NCI-H524 treated with DMSO at 0.1 percent for 48 hours (cell line): ENCODE measurements at regions not wholly inside any gene's neighbourhood (a gene's known extent, or its start where the extent isn't known, plus 50 kb on each side); places are given as distances from the start of the nearest gene placed in this dataset.
"Not testable (repeated sequence)": the region's sequence is repeated elsewhere in the genome, so short reads cannot be mapped to it uniquely, and the experiment has no call there.

Source experiments
- DNase-seq: peaks from one replicate; lab custom pipeline; 2025; lab: John Stamatoyannopoulos, UW

GRCh38 chr10:84632866-84633265, 304.5 kb downstream of the CCSER2 start:
- no peak for DNase-seq

- no peak for DNase-seq
These were observed 306.2 kb downstream of the CCSER2 start for GRCh38 chr10:84634636-84635035.

- DNase-seq, result not testable (repeated sequence)
These were observed 322.2 kb downstream of the CCSER2 start for GRCh38 chr10:84650628-84651027.

GRCh38 chr10:84654671-84655070, 326.3 kb downstream of the CCSER2 start:
- DNase-seq, result no peak

GRCh38 chr10:84659027-84659426, 330.6 kb downstream of the CCSER2 start:
- no peak for DNase-seq

- DNase-seq, result no peak
These were observed 331.4 kb downstream of the CCSER2 start for GRCh38 chr10:84659497-84660439.

GRCh38 chr10:84660450-84661159, 332.2 kb downstream of the CCSER2 start:
- no peak for DNase-seq

GRCh38 chr10:84665211-84665610, 336.8 kb downstream of the CCSER2 start:
- no peak for DNase-seq

GRCh38 chr10:84665883-84666463, 337.6 kb downstream of the CCSER2 start:
- DNase-seq, result no peak

GRCh38 chr10:84668186-84668763, 339.9 kb downstream of the CCSER2 start:
- no peak for DNase-seq

GRCh38 chr10:84675060-84675459, 346.7 kb downstream of the CCSER2 start:
- DNase-seq, result no peak

- no peak for DNase-seq
These were observed 348.1 kb downstream of the CCSER2 start for GRCh38 chr10:84676536-84676935.

GRCh38 chr10:84681781-84682180, 353.4 kb downstream of the CCSER2 start:
- DNase-seq, result no peak

- DNase-seq, result no peak
These were observed 355.2 kb downstream of the CCSER2 start for GRCh38 chr10:84683550-84683949.

GRCh38 chr10:84683980-84684740, 355.8 kb downstream of the CCSER2 start:
- no peak for DNase-seq

GRCh38 chr10:84685047-84685660, 356.8 kb downstream of the CCSER2 start:
- peak; percentile 1 for DNase-seq

- DNase-seq, result no peak
These were observed 364.6 kb downstream of the CCSER2 start for GRCh38 chr10:84693006-84693405.

GRCh38 chr10:84695902-84696301, 367.5 kb downstream of the CCSER2 start:
- no peak for DNase-seq

GRCh38 chr10:84696610-84697009, 368.2 kb downstream of the CCSER2 start:
- no peak for DNase-seq

- no peak for DNase-seq
These were observed 370.6 kb downstream of the CCSER2 start for GRCh38 chr10:84698989-84699388.
